Testis (tissue), 2 donors: ENCODE measurements at regions not wholly inside any gene's neighbourhood (a gene's known extent, or its start where the extent isn't known, plus 50 kb on each side); places are given as distances from the start of the nearest gene placed in this dataset.

Source experiments
- CTCF ChIP-seq, 3 experiments: fragments of 450-650 bp in 2 of 3; fragments of 200-600 bp in 1 of 3; sonication (generic) in 1 of 3; IDR thresholded peaks; one replicate each; pipeline ENCODE4 v1.5.1; 2016 to 2019; ENCODE audit warnings: antibody characterized with exemption in 3 of 3, mild to moderate bottlenecking in 2 of 3, moderate library complexity in 1 of 3
- POLR2A ChIP-seq: fragments of 450-650 bp; IDR thresholded peaks from one replicate; pipeline ENCODE4 v1.6.1; 2017; ENCODE audit warnings: antibody characterized with exemption, mild to moderate bottlenecking, moderate library complexity

- TF ChIP-seq CTCF (IDR thresholded peaks at IDR 0.05) (no peak), POLR2A (no peak)
Observed at GRCh38 chr2:19102696-19103423, 255.6 kb downstream of the OSR1 start.
